ENCODE measurements at regions not wholly inside any gene's neighbourhood (a gene's known extent, or its start where the extent isn't known, plus 50 kb on each side); places are given as distances from the start of the nearest gene placed in this dataset.

DNA sequence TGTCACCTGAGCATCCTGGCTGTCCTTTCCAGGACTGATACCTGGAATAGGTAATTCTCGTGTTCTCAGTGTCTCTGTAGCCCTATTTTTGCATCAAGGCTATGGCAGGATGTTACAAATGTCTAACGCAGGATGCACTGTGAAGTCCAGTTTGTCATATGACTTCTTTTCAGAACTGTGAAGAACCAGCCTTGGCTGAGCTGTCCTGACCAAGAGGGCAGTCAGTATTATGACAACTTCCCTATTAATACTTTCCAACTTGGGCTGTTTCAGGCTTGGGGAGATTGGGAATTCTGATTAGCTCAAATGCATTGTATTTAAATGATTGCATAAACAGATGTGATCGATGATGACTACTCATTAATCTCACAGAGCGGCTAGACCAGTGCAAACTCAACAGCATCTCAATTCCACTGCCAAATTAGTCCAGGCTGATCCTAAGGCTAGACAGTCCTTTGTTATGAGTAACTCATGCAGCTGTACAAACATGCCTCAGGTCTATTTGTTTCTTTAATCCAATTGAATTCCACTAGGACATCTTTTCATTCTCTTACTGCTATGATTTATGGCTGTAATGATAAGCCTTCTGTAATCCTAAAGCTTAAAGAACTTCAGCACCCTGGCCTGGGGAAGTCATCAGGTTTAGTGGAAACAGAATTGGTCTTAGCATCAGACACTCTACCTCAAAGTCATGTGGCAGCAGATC lies 331.6 kb downstream of the KCNS3 start:
- Histone ChIP-seq H4K20me1 (ENCODE audit: control insufficient read depth, insufficient read depth, insufficient read length) (no peaks in the 10 kb centered on the region), H2BK20ac (ENCODE audit: low read depth, low read length, poor library complexity, severe bottlenecking) (no peak overlapping the region), H3K79me1 (ENCODE audit: insufficient read depth, low read depth, low read length, poor library complexity, severe bottlenecking) (no peaks in the 10 kb centered on the region), H2BK5ac (ENCODE audit: insufficient read length, low read length) (no peak overlapping the region), H3K56ac (ENCODE audit: insufficient read length, low read depth, low read length) (no peak overlapping the region), H3K9me3 (ENCODE audit: control insufficient read depth, low read depth, low read length) (no peaks in the 10 kb centered on the region), H3K27me3 (ENCODE audit: insufficient read depth, low read length) (no peaks in the 10 kb centered on the region), H2AFZ (ENCODE audit: low read length) (no peak overlapping the region), H4K91ac (ENCODE audit: insufficient read length, low read depth, low read length) (no peak overlapping the region), H3K9ac (ENCODE audit: extremely low read depth, insufficient read length, low read length) (no peak overlapping the region), H3K14ac (ENCODE audit: insufficient read depth, low read length) (no peak overlapping the region), H3K18ac (ENCODE audit: insufficient read length, low read depth, low read length) (no peak overlapping the region), H3K4ac (ENCODE audit: low read depth, low read length) (no peak overlapping the region), H3K4me1 (ENCODE audit: insufficient read depth, low read length) (no peaks in the 10 kb centered on the region), H3K27ac (ENCODE audit: insufficient read length, low read depth, low read length) (no peak overlapping the region), H3K79me2 (ENCODE audit: insufficient read depth, low read length) (no peaks in the 10 kb centered on the region), H3K4me2 (ENCODE audit: insufficient read depth, insufficient read length, low read length) (no peak overlapping the region), H2BK120ac (ENCODE audit: low read depth, low read length, poor library complexity, severe bottlenecking) (no peak overlapping the region), H2AK5ac (ENCODE audit: insufficient read length, low read length) (no peak overlapping the region), H3T11ph (ENCODE audit: low read length) (no peak overlapping the region), H3K23ac (ENCODE audit: insufficient read length, low read depth, low read length) (no peak overlapping the region), H2BK15ac (ENCODE audit: low read depth, low read length) (no peak overlapping the region), H3K23me2 (ENCODE audit: insufficient read length, low read depth, low read length, poor library complexity, severe bottlenecking) (no peaks in the 10 kb centered on the region), H4K8ac (replicated peaks; ENCODE audit: insufficient read length, low read depth, low read length) (no peak overlapping the region), H2BK12ac (ENCODE audit: insufficient read length, low read depth, low read length) (no peak overlapping the region), H4K5ac (ENCODE audit: insufficient read length, low read depth, low read length) (no peak overlapping the region)
- H3K27ac Mint-ChIP-seq = no peak overlapping the region; a peak in 1 of 7 replicates
- no peak for DNase-seq
- peaks cover 4% of the 10 kb centered on the region for H3K27me3 Mint-ChIP-seq (ENCODE audit: low read depth)
- H3K4me3 Mint-ChIP-seq = no peak overlapping the region
- no CpG with 5 or more reads among the region's 4 CpGs for WGBS (ENCODE audit: extremely low coverage, insufficient read length, low lambda C conversion rate)
- TF ChIP-seq, protein P1, sequence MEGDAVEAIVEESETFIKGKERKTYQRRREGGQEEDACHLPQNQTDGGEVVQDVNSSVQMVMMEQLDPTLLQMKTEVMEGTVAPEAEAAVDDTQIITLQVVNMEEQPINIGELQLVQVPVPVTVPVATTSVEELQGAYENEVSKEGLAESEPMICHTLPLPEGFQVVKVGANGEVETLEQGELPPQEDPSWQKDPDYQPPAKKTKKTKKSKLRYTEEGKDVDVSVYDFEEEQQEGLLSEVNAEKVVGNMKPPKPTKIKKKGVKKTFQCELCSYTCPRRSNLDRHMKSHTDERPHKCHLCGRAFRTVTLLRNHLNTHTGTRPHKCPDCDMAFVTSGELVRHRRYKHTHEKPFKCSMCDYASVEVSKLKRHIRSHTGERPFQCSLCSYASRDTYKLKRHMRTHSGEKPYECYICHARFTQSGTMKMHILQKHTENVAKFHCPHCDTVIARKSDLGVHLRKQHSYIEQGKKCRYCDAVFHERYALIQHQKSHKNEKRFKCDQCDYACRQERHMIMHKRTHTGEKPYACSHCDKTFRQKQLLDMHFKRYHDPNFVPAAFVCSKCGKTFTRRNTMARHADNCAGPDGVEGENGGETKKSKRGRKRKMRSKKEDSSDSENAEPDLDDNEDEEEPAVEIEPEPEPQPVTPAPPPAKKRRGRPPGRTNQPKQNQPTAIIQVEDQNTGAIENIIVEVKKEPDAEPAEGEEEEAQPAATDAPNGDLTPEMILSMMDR (conservative IDR thresholded peaks at IDR 0.05) = no peak
- no peaks in the 10 kb centered on the region for H3K36me3 Mint-ChIP-seq (ENCODE audit: insufficient read depth in 1 of 3, low read depth in 3 of 3)
- H3K9me3 Mint-ChIP-seq = peaks cover 0 to 3% of the 10 kb centered on the region in 2 experiments; a peak in 1 of 5 replicates
- no peaks in the 10 kb centered on the region for H3K4me1 Mint-ChIP-seq
